CD4-positive, alpha-beta T cell treated with Interleukin-15 for 1 hour (primary cell): ENCODE measurements at regions not wholly inside any gene's neighbourhood (a gene's known extent, or its start where the extent isn't known, plus 50 kb on each side); places are given as distances from the start of the nearest gene placed in this dataset.
"Not testable (repeated sequence)": the region's sequence is repeated elsewhere in the genome, so short reads cannot be mapped to it uniquely, and the experiment has no call there.

ENCODE experiments used
- DNase-seq: peaks from one replicate; pipeline ENCODE4 v3.0.0-alpha.2; 2020

GRCh38 chr22:23500508-23501260, 79.4 kb downstream of the IGLL1 start:
- DNase-seq: no peak

- DNase-seq: no peak
Observed at GRCh38 chr22:23499845-23500500, 80.1 kb downstream of the IGLL1 start.

- DNase-seq: no peak
Observed at GRCh38 chr22:23498811-23499798, 81.0 kb downstream of the IGLL1 start.

GRCh38 chr22:23497889-23498288, 82.2 kb downstream of the IGLL1 start:
- DNase-seq: not testable (repeated sequence)

- DNase-seq: no peak
Observed at GRCh38 chr22:23497016-23497885, 82.8 kb downstream of the IGLL1 start.

GRCh38 chr22:23496445-23496833, 83.7 kb downstream of the IGLL1 start:
- DNase-seq: no peak

- no peak for DNase-seq
Observed at GRCh38 chr22:23495614-23496444, 84.3 kb downstream of the IGLL1 start.

GRCh38 chr22:23494930-23495266, 85.2 kb downstream of the IGLL1 start:
- DNase-seq: no peak

GRCh38 chr22:23485490-23485889, 94.6 kb downstream of the IGLL1 start:
- DNase-seq: no peak

GRCh38 chr22:23484651-23485050, 95.4 kb downstream of the IGLL1 start:
- DNase-seq: no peak

GRCh38 chr22:23481369-23481768, 98.7 kb downstream of the IGLL1 start:
- DNase-seq: no peak

GRCh38 chr22:23478175-23478574, 101.9 kb downstream of the IGLL1 start:
- DNase-seq: no peak

GRCh38 chr22:23474531-23474930, 105.6 kb downstream of the IGLL1 start:
- not testable (repeated sequence) for DNase-seq

GRCh38 chr22:23473901-23474300, 106.2 kb downstream of the IGLL1 start:
- no peak for DNase-seq

GRCh38 chr22:23472376-23472775, 107.7 kb downstream of the IGLL1 start:
- DNase-seq: not testable (repeated sequence)

- DNase-seq: no peak
Observed at GRCh38 chr22:23471698-23472097, 108.4 kb downstream of the IGLL1 start.

- DNase-seq: no peak
Observed at GRCh38 chr22:23470811-23471389, 109.2 kb downstream of the IGLL1 start.

- no peak for DNase-seq
Observed at GRCh38 chr22:23467721-23468294, 112.3 kb downstream of the IGLL1 start.

- no peak for DNase-seq
Observed at GRCh38 chr22:23466351-23466750, 113.7 kb downstream of the IGLL1 start.

- not testable (repeated sequence) for DNase-seq
Observed at GRCh38 chr22:23464796-23465195, 115.3 kb downstream of the IGLL1 start.
